BJ (cell line): ENCODE measurements at regions not wholly inside any gene's neighbourhood (a gene's known extent, or its start where the extent isn't known, plus 50 kb on each side); places are given as distances from the start of the nearest gene placed in this dataset.

ENCODE experiments used
- CTCF ChIA-PET: fragments of 350-600 bp; formaldehyde crosslinking; extraction: SDS; loops from one replicate; lab custom pipeline; 2021; ENCODE audit warnings: antibody characterized with exemption, inconsistent platforms; lab: Yijun Ruan, JAX
- POLR2A ChIA-PET: fragments of 300-600 bp; sonication (Branson Sonifier 250); formaldehyde crosslinking; extraction: SDS; loops from one replicate; lab custom pipeline; 2021; ENCODE audit warnings: antibody characterized with exemption; lab: Charles Lee
- DNase-seq: peaks from one replicate; pipeline ENCODE4 v3.0.0-alpha.2; 2011; ENCODE audit warnings: low read depth
- H3K27me3 ChIP-seq: 2 replicates; pipeline ENCODE4 v1.6.0; 2011; ENCODE audit warnings: low read length; ENCODE audit not compliant: control insufficient read depth, insufficient read depth
- H3K36me3 ChIP-seq: 2 replicates; pipeline ENCODE4 v1.5.1; 2011; ENCODE audit warnings: low read length; ENCODE audit not compliant: control insufficient read depth, insufficient read depth
- H3K4me3 ChIP-seq: 2 replicates; pipeline ENCODE4 v1.5.1; 2011; ENCODE audit warnings: low read depth, mild to moderate bottlenecking, control low read depth, low read length
- CTCF ChIP-seq: IDR thresholded peaks from 2 replicates; pipeline ENCODE4 v1.5.1; 2011; ENCODE audit warnings: low read depth, mild to moderate bottlenecking, control low read depth, inconsistent platforms, low read length, moderate library complexity; ENCODE audit not compliant: insufficient read depth

- no peak for DNase-seq
- no peaks in the 10 kb centered on the region for H3K27me3 ChIP-seq
- no peaks in the 10 kb centered on the region for H3K36me3 ChIP-seq
- H3K4me3 ChIP-seq = no peak overlapping the region
- ChIA-PET CTCF (interaction anchor here (0.9 kb wide), 1 partner anchor 9 kb away, joined by 3 read pairs; no protein-coding TSS in a partner anchor), POLR2A (no interaction called here)
- no peak for TF ChIP-seq CTCF
Measured at GRCh38 chr7:81449105-81449504, 320.7 kb downstream of the HGF start.

- Histone ChIP-seq H3K27me3 (no peaks in the 10 kb centered on the region), H3K4me3 (no peak overlapping the region), H3K36me3 (no peaks in the 10 kb centered on the region)
- TF ChIP-seq CTCF = peak; percentile 64
- peak; percentile 9 for DNase-seq
- POLR2A ChIA-PET = no interaction called here
- CTCF ChIA-PET = interaction anchor here (0.6 to 3.0 kb wide), 7 partner anchors 9 to 677 kb away, joined by 3 to 13 read pairs (median 5); partner anchors contain the start of gene SEMA3C
Measured at GRCh38 chr7:81447351-81447952, 322.4 kb downstream of the HGF start.

- TF ChIP-seq CTCF = no peak
- ChIA-PET POLR2A (no interaction called here), CTCF (interaction anchor here (0.6 to 3.0 kb wide), 4 partner anchors 24 to 724 kb away, joined by 3 to 13 read pairs (median 4); partner anchors contain the start of gene SEMA3C)
- Histone ChIP-seq H3K27me3 (no peaks in the 10 kb centered on the region), H3K4me3 (no peak overlapping the region), H3K36me3 (no peaks in the 10 kb centered on the region)
- DNase-seq = no peak
Measured at GRCh38 chr7:81446212-81446611, 323.6 kb downstream of the HGF start.

GRCh38 chr7:81445462-81445861 is 324.4 kb downstream of the HGF start:
- CTCF ChIA-PET = interaction anchor here (1.4 to 3.0 kb wide), 4 partner anchors 12 to 723 kb away, joined by 3 to 13 read pairs (median 5); partner anchors contain the start of gene SEMA3C
- POLR2A ChIA-PET = no interaction called here
- DNase-seq = no peak
- Histone ChIP-seq H3K4me3 (no peak overlapping the region), H3K36me3 (no peaks in the 10 kb centered on the region), H3K27me3 (no peaks in the 10 kb centered on the region)
- TF ChIP-seq CTCF = no peak

GRCh38 chr7:81441750-81442149 is 328.1 kb downstream of the HGF start:
- Histone ChIP-seq H3K36me3 (no peaks in the 10 kb centered on the region), H3K27me3 (no peaks in the 10 kb centered on the region), H3K4me3 (no peak overlapping the region)
- no peak for DNase-seq
- TF ChIP-seq CTCF = no peak
- CTCF ChIA-PET = interaction anchor here (0.9 kb wide), 1 partner anchor 9 kb away, joined by 3 read pairs; no protein-coding TSS in a partner anchor
- POLR2A ChIA-PET = no interaction called here
